ENCODE measurements at regions not wholly inside any gene's neighbourhood (a gene's known extent, or its start where the extent isn't known, plus 50 kb on each side); places are given as distances from the start of the nearest gene placed in this dataset.
"Not testable (repeated sequence)": the region's sequence is repeated elsewhere in the genome, so short reads cannot be mapped to it uniquely, and the experiment has no call there.

DNA sequence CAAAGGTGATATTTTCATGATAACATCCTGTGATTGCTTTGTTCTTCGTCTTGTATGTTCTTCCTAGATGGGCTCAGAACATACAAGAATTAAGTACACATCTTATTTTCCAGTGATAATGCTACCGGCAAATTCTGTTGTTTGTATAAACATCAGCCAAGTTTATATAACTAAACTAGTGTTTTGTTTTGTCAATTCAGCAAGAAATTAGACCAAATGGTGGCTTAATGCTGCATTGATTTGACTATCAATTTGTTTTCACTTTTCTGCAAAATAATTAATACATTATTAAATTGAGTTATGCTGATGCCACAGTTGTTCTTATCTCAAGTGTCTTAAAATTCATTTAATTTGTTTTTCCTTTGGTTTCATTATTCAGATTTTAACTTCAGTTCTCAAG lies 177.7 kb downstream of the OR4F29 start:
- DNase-seq (ENCODE audit: low spot score); H3K36me3 Mint-ChIP-seq (ENCODE audit: low read depth); H3K4me3 Mint-ChIP-seq (ENCODE audit: unreplicated experiment): not testable (repeated sequence)

DNA sequence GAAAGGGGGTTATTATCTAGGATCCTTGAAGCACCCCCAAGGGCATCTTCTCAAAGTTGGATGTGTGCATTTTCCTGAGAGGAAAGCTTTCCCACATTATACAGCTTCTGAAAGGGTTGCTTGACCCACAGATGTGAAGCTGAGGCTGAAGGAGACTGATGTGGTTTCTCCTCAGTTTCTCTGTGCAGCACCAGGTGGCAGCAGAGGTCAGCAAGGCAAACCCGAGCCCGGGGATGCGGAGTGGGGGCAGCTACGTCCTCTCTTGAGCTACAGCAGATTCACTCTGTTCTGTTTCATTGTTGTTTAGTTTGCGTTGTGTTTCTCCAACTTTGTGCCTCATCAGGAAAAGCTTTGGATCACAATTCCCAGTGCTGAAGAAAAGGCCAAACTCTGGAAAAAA lies 183.7 kb downstream of the OR4F29 start:
- not testable (repeated sequence) for H3K27ac Mint-ChIP-seq (ENCODE audit: unreplicated experiment); H3K36me3 Mint-ChIP-seq (ENCODE audit: low read depth); H3K9me3 Mint-ChIP-seq (ENCODE audit: low read depth); H3K4me1 Mint-ChIP-seq (ENCODE audit: low read depth); H3K27me3 Mint-ChIP-seq (ENCODE audit: low read depth); H3K4me3 Mint-ChIP-seq (ENCODE audit: unreplicated experiment)
- DNase-seq (ENCODE audit: low spot score), result peak; percentile 72
- TF ChIP-seq, protein P1, sequence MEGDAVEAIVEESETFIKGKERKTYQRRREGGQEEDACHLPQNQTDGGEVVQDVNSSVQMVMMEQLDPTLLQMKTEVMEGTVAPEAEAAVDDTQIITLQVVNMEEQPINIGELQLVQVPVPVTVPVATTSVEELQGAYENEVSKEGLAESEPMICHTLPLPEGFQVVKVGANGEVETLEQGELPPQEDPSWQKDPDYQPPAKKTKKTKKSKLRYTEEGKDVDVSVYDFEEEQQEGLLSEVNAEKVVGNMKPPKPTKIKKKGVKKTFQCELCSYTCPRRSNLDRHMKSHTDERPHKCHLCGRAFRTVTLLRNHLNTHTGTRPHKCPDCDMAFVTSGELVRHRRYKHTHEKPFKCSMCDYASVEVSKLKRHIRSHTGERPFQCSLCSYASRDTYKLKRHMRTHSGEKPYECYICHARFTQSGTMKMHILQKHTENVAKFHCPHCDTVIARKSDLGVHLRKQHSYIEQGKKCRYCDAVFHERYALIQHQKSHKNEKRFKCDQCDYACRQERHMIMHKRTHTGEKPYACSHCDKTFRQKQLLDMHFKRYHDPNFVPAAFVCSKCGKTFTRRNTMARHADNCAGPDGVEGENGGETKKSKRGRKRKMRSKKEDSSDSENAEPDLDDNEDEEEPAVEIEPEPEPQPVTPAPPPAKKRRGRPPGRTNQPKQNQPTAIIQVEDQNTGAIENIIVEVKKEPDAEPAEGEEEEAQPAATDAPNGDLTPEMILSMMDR (IDR thresholded peaks at IDR 0.05), result peak; percentile 74

More for the DNA sequence above, 177.7 kb downstream of the OR4F29 start:
- H3K9me3 Mint-ChIP-seq (ENCODE audit: low read depth); H3K4me1 Mint-ChIP-seq (ENCODE audit: low read depth); H3K27me3 Mint-ChIP-seq (ENCODE audit: low read depth); H3K27ac Mint-ChIP-seq (ENCODE audit: unreplicated experiment): not testable (repeated sequence)

Data from chondrocyte (in vitro differentiated cells).